K562 (cell line): ENCODE measurements at regions not wholly inside any gene's neighbourhood (a gene's known extent, or its start where the extent isn't known, plus 50 kb on each side); places are given as distances from the start of the nearest gene placed in this dataset.
"Not testable (repeated sequence)": the region's sequence is repeated elsewhere in the genome, so short reads cannot be mapped to it uniquely, and the experiment has no call there.

ENCODE experiments used
- ATAC-seq: fragments of 200-7000 bp; cut with Tn5 transposase; 3 replicates; pipeline ENCODE4 v1.9.1; 2020; ENCODE audit warnings: moderate library complexity
- BruUV-seq: library from RNA; stranded (reverse); fragments of 400-500 nt; replicated peaks from 2 replicates; lab custom pipeline; 2021; lab: Mats Ljungman, UMichigan
- CTCF ChIA-PET: fragments of 300-600 bp; formaldehyde crosslinking; extraction: SDS; loops from one replicate; lab custom pipeline; 2021; ENCODE audit warnings: low intra/inter-chr PET ratio; lab: Yijun Ruan, JAX
- POLR2A ChIA-PET: fragments of 300-600, 350-650 bp; sonication (Branson Sonifier 250); formaldehyde crosslinking; extraction: SDS; loops from one replicate; lab custom pipeline; 2021; ENCODE audit warnings: antibody characterized with exemption, inconsistent platforms; lab: Yijun Ruan, JAX
- DNase-seq, 4 experiments: peaks; one replicate each; pipeline versions ENCODE4 v3.0.0 to v3.0.0-alpha.2; 2011 to 2018; ENCODE audit warnings: low spot score in 3 of 4, mixed read lengths in 3 of 4; ENCODE audit errors: extremely low read depth in 1 of 4
- FAIRE-seq: peaks from 2 replicates; lab custom pipeline; 2011; peaks lifted over from hg19 to GRCh38; lab: Jason Lieb, UNC
- H2AFZ ChIP-seq: 2 replicates; pipeline ENCODE4 v1.6.0; 2011; ENCODE audit warnings: low read depth, low read length, control low read depth, inconsistent platforms
- H3K27ac ChIP-seq: fragments of 200-600 bp; 3 replicates; pipeline ENCODE4 v1.8.0; 2011; ENCODE audit warnings: low read depth, mild to moderate bottlenecking, control low read depth, inconsistent platforms, low read length, moderate library complexity, mixed read lengths; ENCODE audit errors: extremely low read depth
- H3K27me3 ChIP-seq, 2 experiments: fragments of 300-600 bp in 1 of 2; 2 replicates in 1 of 2; 3 replicates in 1 of 2; pipeline versions ENCODE4 v1.6.0 to v1.8.0; 2011; ENCODE audit warnings: inconsistent platforms in 2 of 2, low read length in 2 of 2, mild to moderate bottlenecking in 1 of 2, mixed read lengths in 1 of 2, moderate library complexity in 1 of 2; ENCODE audit not compliant: control insufficient read depth in 2 of 2, insufficient read depth in 2 of 2
- H3K36me3 ChIP-seq: fragments of 300-600 bp; 3 replicates; pipeline ENCODE4 v1.8.0; 2011; ENCODE audit warnings: mild to moderate bottlenecking, low read length, inconsistent platforms; ENCODE audit not compliant: control insufficient read depth, insufficient read depth
- H3K4me1 ChIP-seq, 2 experiments: fragments of 200-600 bp in 1 of 2; replicated peaks in 1 of 2; 2 replicates in 1 of 2; 3 replicates in 1 of 2; pipeline versions ENCODE4 v1.5.1 to v1.8.0; 2011; ENCODE audit warnings: inconsistent platforms in 2 of 2, low read length in 2 of 2, mild to moderate bottlenecking in 1 of 2, mixed read lengths in 1 of 2, moderate library complexity in 1 of 2; ENCODE audit not compliant: control insufficient read depth in 2 of 2, insufficient read depth in 2 of 2
- H3K4me2 ChIP-seq: 2 replicates; pipeline ENCODE4 v1.6.1; 2011; ENCODE audit warnings: low read length, control low read depth, inconsistent platforms, mixed read lengths; ENCODE audit not compliant: insufficient read depth
- H3K4me3 ChIP-seq: fragments of 200-600 bp; sonication (generic), shearing (Covaris generic); 2 replicates; pipeline ENCODE4 v1.5.1; 2016; ENCODE audit warnings: control low read depth, inconsistent platforms
- H3K79me2 ChIP-seq: fragments of 200-600 bp; 3 replicates; pipeline ENCODE4 v1.8.0; 2011; ENCODE audit warnings: low read length, inconsistent platforms; ENCODE audit not compliant: control insufficient read depth, insufficient read depth
- H3K9ac ChIP-seq, 2 experiments: 2 replicates each; pipeline versions ENCODE4 v1.6.0 to v1.6.1; 2011; ENCODE audit warnings: low read depth in 2 of 2, low read length in 2 of 2, control low read depth in 1 of 2, inconsistent platforms in 1 of 2, mild to moderate bottlenecking in 1 of 2, mixed read lengths in 1 of 2; ENCODE audit not compliant: insufficient read depth in 1 of 2
- H3K9me1 ChIP-seq: one replicate; pipeline ENCODE4 v1.6.0; 2011; ENCODE audit warnings: inconsistent platforms, mild to moderate bottlenecking, low read length, moderate library complexity; ENCODE audit not compliant: control insufficient read depth, insufficient read depth
- H3K9me3 ChIP-seq: replicated peaks from 2 replicates; pipeline ENCODE4 v1.5.1; 2011; ENCODE audit warnings: low read depth, low read length, inconsistent platforms; ENCODE audit not compliant: control insufficient read depth, insufficient read depth
- H4K20me1 ChIP-seq: replicated peaks from 2 replicates; pipeline ENCODE4 v1.6.1; 2011; ENCODE audit warnings: low read length, inconsistent platforms, mixed read lengths; ENCODE audit not compliant: control insufficient read depth, insufficient read depth
- EP300 ChIP-seq: IDR thresholded peaks from 2 replicates; pipeline ENCODE4 v1.6.1; 2012; ENCODE audit warnings: low read length, improper control_type of control experiment
- MBD2 ChIP-seq: sonication (generic); IDR thresholded peaks from 2 replicates; pipeline ENCODE4 v1.6.1; 2016; ENCODE audit warnings: low read depth, borderline replicate concordance
- NEUROD1 ChIP-seq: fragments of 150-350 bp; IDR thresholded peaks from 2 replicates; pipeline ENCODE4 v1.6.1; 2014; ENCODE audit warnings: borderline replicate concordance, low read length, low read depth; ENCODE audit not compliant: partially characterized antibody
- PHF20 ChIP-seq: fragments of 450-650 bp; IDR thresholded peaks from 2 replicates; pipeline ENCODE4 v1.6.1; 2018; ENCODE audit not compliant: partially characterized antibody
- RBBP5 ChIP-seq: fragments of 200-600 bp; sonication (generic); IDR thresholded peaks from 2 replicates; pipeline ENCODE4 v1.6.1; 2012; ENCODE audit warnings: borderline replicate concordance, mild to moderate bottlenecking, low read length, control low read depth, inconsistent platforms; ENCODE audit not compliant: insufficient read depth, poor library complexity, severe bottlenecking
- SMARCA4 ChIP-seq: fragments of 450-650 bp; IDR thresholded peaks from 2 replicates; pipeline ENCODE4 v1.6.1; 2016
- SRSF3 ChIP-seq: fragments of 200-400 bp; formaldehyde crosslinking; IDR thresholded peaks from 2 replicates; pipeline ENCODE4 v1.6.1; 2016; ENCODE audit warnings: mild to moderate bottlenecking, low read length, moderate library complexity; ENCODE audit not compliant: insufficient read depth
- ZNF384 ChIP-seq: IDR thresholded peaks from 2 replicates; pipeline ENCODE4 v1.6.1; 2012; ENCODE audit warnings: low read depth, low read length, improper control_type of control experiment
- ZNF766 ChIP-seq: fragments of 200-800 bp; sonication (Bioruptor generic); conservative IDR thresholded peaks from 2 replicates; pipeline ENCODE4 v1.6.1; 2016; ENCODE audit warnings: missing genetic modification characterization, missing compliant biosample characterization
- WGBS: fragments of 100-300 bp; shearing (Covaris generic); methylation state at CpG from one replicate; pipeline ENCODE4 v1.1.6; 2016; ENCODE audit warnings: low coverage, mixed read lengths; ENCODE audit not compliant: insufficient coverage; ENCODE audit errors: missing lambda C conversion rate; 5-methylcytosine and 5-hydroxymethylcytosine counted together
- in situ Hi-C: fragments of 300-500 bp; cut with MboI; formaldehyde crosslinking; loops from 4 replicates; pipeline ENCODE4 v1.15.0; 2018; ENCODE audit warnings: inconsistent platforms, mixed read lengths
- intact Hi-C: fragments of 100-400 bp; cut with micrococcal nuclease; formaldehyde crosslinking; loops from 2 replicates; pipeline ENCODE4 v1.14.2; 2022

GRCh38 chr7:106362507-106362906 is 77.7 kb upstream of the NAMPT start:
- intact Hi-C loops, H2AFZ ChIP-seq, FAIRE-seq, H3K9ac ChIP-seq, DNase-seq, H3K27me3 ChIP-seq, BruUV-seq, H3K36me3 ChIP-seq, H3K27ac ChIP-seq, H3K79me2 ChIP-seq, in situ Hi-C loops, ATAC-seq, H3K4me3 ChIP-seq, H3K4me2 ChIP-seq, H4K20me1 ChIP-seq, H3K9me3 ChIP-seq, H3K9me1 ChIP-seq: not testable (repeated sequence)
- H3K4me1 ChIP-seq = peaks cover 0 to 22% of the 10 kb centered on the region in 2 experiments; a peak in 3 of 5 replicates
- ChIA-PET CTCF (interaction anchor here (0.6 kb wide), 1 partner anchor 43 kb away, joined by 3 read pairs; no protein-coding TSS in a partner anchor), POLR2A (interaction anchor here (1.3 kb wide), 1 partner anchor 93 kb away, joined by 3 read pairs; no protein-coding TSS in a partner anchor)
- 19% methylated on average over 2 of the region's 2 CpGs for WGBS

- ATAC-seq (peak; percentile 90), DNase-seq (peak in 2 of 4 experiments; percentile 61 to 67), FAIRE-seq (peak; percentile 82)
- CTCF ChIA-PET = no interaction called here
- Histone ChIP-seq H3K79me2 (no peaks in the 10 kb centered on the region), H3K9me3 (no peaks in the 10 kb centered on the region), H4K20me1 (no peaks in the 10 kb centered on the region), H3K36me3 (no peaks in the 10 kb centered on the region), H3K4me1 (peaks cover 0 to 18% of the 10 kb centered on the region in 2 experiments; a peak in 3 of 5 replicates), H3K4me3 (no peak overlapping the region), H2AFZ (peak overlapping the region; percentile 51), H3K9ac (no peak overlapping the region), H3K4me2 (peak overlapping the region; percentile 22), H3K27me3 (no peaks in the 10 kb centered on the region), H3K27ac (peak overlapping the region; percentile 39; the same call in 2 of the 3 replicates), H3K9me1 (no peaks in the 10 kb centered on the region)
- in situ Hi-C loops (no loop called here), intact Hi-C loops (no loop called here)
- 2% methylated on average over 2 of the region's 2 CpGs for WGBS
- POLR2A ChIA-PET = interaction anchor here (0.6 to 2.0 kb wide), 8 partner anchors 9 to 300 kb away, joined by 3 to 7 read pairs (median 4); no protein-coding TSS in a partner anchor
- no TSS peak for BruUV-seq
- TF ChIP-seq ZNF384 (no peak), ZNF766 (CRISPR knock-in tag) (no peak), NEUROD1 (no peak), RBBP5 (no peak), EP300 (peak; percentile 74), PHF20 (no peak), SRSF3 (no peak), SMARCA4 (peak; percentile 83), MBD2 (peak; percentile 29; the same call in 1 of the 2 replicates)
Observed at GRCh38 chr7:106358103-106358663, 73.4 kb upstream of the NAMPT start.
